HEK293T (cell line): ENCODE measurements at regions not wholly inside any gene's neighbourhood (a gene's known extent, or its start where the extent isn't known, plus 50 kb on each side); places are given as distances from the start of the nearest gene placed in this dataset.

ENCODE experiments used
- BHLHE40 ChIP-seq: fragments of 450-650 bp; IDR thresholded peaks from 2 replicates; pipeline ENCODE4 v1.6.1; 2016; ENCODE audit warnings: mild to moderate bottlenecking, moderate library complexity, borderline replicate concordance
- ELF4 ChIP-seq: fragments of 450-650 bp; IDR thresholded peaks from 2 replicates; pipeline ENCODE4 v1.6.1; 2017; ENCODE audit warnings: antibody characterized with exemption
- FOXA1 ChIP-seq: fragments of 450-650 bp; IDR thresholded peaks from 2 replicates; pipeline ENCODE4 v1.6.1; 2016; ENCODE audit warnings: mild to moderate bottlenecking
- FOXK2 ChIP-seq: fragments of 450-650 bp; IDR thresholded peaks from 2 replicates; pipeline ENCODE4 v1.6.1; 2016; ENCODE audit warnings: mild to moderate bottlenecking
- FOXM1 ChIP-seq: fragments of 450-650 bp; IDR thresholded peaks from 2 replicates; pipeline ENCODE4 v1.6.1; 2017; ENCODE audit warnings: mild to moderate bottlenecking, borderline replicate concordance
- HDGF ChIP-seq: fragments of 450-650 bp; IDR thresholded peaks from 2 replicates; pipeline ENCODE4 v1.6.1; 2017; ENCODE audit warnings: antibody characterized with exemption, borderline replicate concordance
- L3MBTL2 ChIP-seq: fragments of 450-650 bp; conservative IDR thresholded peaks from 2 replicates; pipeline ENCODE4 v1.6.1; 2016; ENCODE audit warnings: mild to moderate bottlenecking
- LEF1 ChIP-seq: fragments of 450-650 bp; IDR thresholded peaks from 2 replicates; pipeline ENCODE4 v1.6.1; 2017; ENCODE audit warnings: mild to moderate bottlenecking, borderline replicate concordance
- NFRKB ChIP-seq: fragments of 450-650 bp; IDR thresholded peaks from 2 replicates; pipeline ENCODE4 v1.6.1; 2016; ENCODE audit warnings: mild to moderate bottlenecking, moderate library complexity
- SP1 ChIP-seq: fragments of 450-650 bp; IDR thresholded peaks from 2 replicates; pipeline ENCODE4 v1.6.1; 2017
- SUZ12 ChIP-seq: fragments of 450-650 bp; IDR thresholded peaks from 2 replicates; pipeline ENCODE4 v1.6.1; 2016; ENCODE audit warnings: mild to moderate bottlenecking
- TARDBP ChIP-seq: fragments of 450-650 bp; IDR thresholded peaks from 2 replicates; pipeline ENCODE4 v1.6.1; 2016
- ZNF384 ChIP-seq: fragments of 450-650 bp; IDR thresholded peaks from 2 replicates; pipeline ENCODE4 v1.6.1; 2016
- TF ChIP-seq, protein P1 (sequence below): fragments of 450-650 bp; IDR thresholded peaks from 2 replicates; pipeline ENCODE4 v1.6.1; 2016

GRCh38 chrX:40385682-40386081 is 195.1 kb upstream of the ATP6AP2 start:
- TF ChIP-seq, protein P1, sequence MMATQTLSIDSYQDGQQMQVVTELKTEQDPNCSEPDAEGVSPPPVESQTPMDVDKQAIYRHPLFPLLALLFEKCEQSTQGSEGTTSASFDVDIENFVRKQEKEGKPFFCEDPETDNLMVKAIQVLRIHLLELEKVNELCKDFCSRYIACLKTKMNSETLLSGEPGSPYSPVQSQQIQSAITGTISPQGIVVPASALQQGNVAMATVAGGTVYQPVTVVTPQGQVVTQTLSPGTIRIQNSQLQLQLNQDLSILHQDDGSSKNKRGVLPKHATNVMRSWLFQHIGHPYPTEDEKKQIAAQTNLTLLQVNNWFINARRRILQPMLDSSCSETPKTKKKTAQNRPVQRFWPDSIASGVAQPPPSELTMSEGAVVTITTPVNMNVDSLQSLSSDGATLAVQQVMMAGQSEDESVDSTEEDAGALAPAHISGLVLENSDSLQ = no peak
- TF ChIP-seq ELF4 = no peak
- TF ChIP-seq SUZ12 = no peak
- TF ChIP-seq NFRKB = no peak
- no peak for TF ChIP-seq BHLHE40
- no peak for TF ChIP-seq LEF1
- no peak for TF ChIP-seq SP1
- no peak for TF ChIP-seq FOXA1
- TF ChIP-seq TARDBP = no peak
- TF ChIP-seq FOXK2 = no peak
- no peak for TF ChIP-seq HDGF
- no peak for TF ChIP-seq FOXM1
- no peak for TF ChIP-seq ZNF384
- no peak for TF ChIP-seq L3MBTL2
